ENCODE measurements at regions not wholly inside any gene's neighbourhood (a gene's known extent, or its start where the extent isn't known, plus 50 kb on each side); places are given as distances from the start of the nearest gene placed in this dataset.

GRCh38 chr1:58358346-58358745 lies 188.2 kb downstream of the OMA1 start:
- TF ChIP-seq EZH2phosphoT487 (IDR thresholded peaks at IDR 0.05; ENCODE audit: insufficient read depth, low read depth) = no peak
- TF ChIP-seq EZH2 (IDR thresholded peaks at IDR 0.05; ENCODE audit: insufficient read depth, poor library complexity, severe bottlenecking) = no peak
